OCI-LY1 (cell line): ENCODE measurements at regions not wholly inside any gene's neighbourhood (a gene's known extent, or its start where the extent isn't known, plus 50 kb on each side); places are given as distances from the start of the nearest gene placed in this dataset.

Source experiments
- CTCF ChIP-seq: fragments of 200-600 bp; sonication (generic), shearing (Covaris generic); IDR thresholded peaks from 2 replicates; pipeline ENCODE4 v1.5.1; 2017; ENCODE audit warnings: mild to moderate bottlenecking, antibody characterized with exemption, low read length, moderate library complexity, mixed read lengths
- EZH2 ChIP-seq: fragments of 200-600 bp; sonication (generic), shearing (Covaris generic); IDR thresholded peaks from 2 replicates; pipeline ENCODE4 v1.8.0; 2017; ENCODE audit warnings: borderline replicate concordance, mixed run types, mild to moderate bottlenecking, antibody characterized with exemption, low read length, moderate library complexity, mixed read lengths

GRCh38 chr10:43986374-43986773, 337.7 kb upstream of the ZNF32 start:
- no peak for TF ChIP-seq CTCF
- TF ChIP-seq EZH2 = no peak
